HG03575 (cell line): ENCODE measurements at regions not wholly inside any gene's neighbourhood (a gene's known extent, or its start where the extent isn't known, plus 50 kb on each side); places are given as distances from the start of the nearest gene placed in this dataset.

Experiments used
- ATAC-seq: cut with Tn5 transposase; IDR thresholded peaks from one replicate; pipeline ENCODE4 v1.9.1; 2021; ENCODE audit not compliant: unreplicated experiment, insufficient number of reproducible peaks, low FRiP score; ENCODE audit errors: extremely low read depth

GRCh38 chr6:81812401-81812800, 59.9 kb upstream of the TENT5A start:
- ATAC-seq = no peak

GRCh38 chr6:81808851-81809570, 56.5 kb upstream of the TENT5A start:
- no peak for ATAC-seq

DNA sequence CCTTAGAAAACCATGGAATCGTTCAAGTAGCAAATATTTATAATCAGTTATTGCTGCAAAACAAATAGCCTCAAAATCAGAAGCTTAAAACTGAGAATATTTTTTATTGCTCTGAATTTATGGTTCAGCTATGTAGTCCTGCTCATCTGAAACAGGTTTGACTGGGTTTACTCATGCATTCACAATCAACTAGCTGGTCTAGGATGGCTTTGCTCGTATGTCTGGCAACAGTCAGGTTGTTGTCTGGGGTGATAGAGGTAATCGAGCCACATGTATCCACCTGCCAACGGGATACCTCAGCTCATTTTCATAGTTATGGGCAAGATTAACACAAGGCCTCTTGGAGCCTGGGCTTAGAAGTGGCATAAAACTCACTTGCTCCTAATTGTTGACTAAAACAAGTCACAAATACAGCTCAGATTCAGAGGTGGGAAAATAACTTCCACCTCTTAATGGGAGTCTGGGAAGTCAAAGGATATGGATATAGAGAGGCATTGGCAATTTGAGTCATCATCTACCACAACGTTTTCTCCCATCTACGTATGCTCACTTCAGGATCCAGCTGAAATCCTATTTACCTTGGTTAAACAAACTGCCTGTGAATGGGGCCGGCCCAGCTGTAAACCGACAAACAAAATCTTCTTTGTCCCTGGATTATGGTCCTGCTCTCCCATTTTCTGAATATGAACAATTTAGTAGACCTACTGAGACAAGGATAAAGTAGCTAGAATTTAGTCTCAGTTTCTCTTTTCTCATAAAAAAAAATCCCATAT, 54.5 kb upstream of the TENT5A start:
- no peak for ATAC-seq

- no peak for ATAC-seq
Observed at GRCh38 chr6:81802356-81802755, 49.9 kb upstream of the TENT5A start.
